HCT116 (cell line): ENCODE measurements at regions not wholly inside any gene's neighbourhood (a gene's known extent, or its start where the extent isn't known, plus 50 kb on each side); places are given as distances from the start of the nearest gene placed in this dataset.

ENCODE experiments used
- ATAC-seq: fragments of 200-7000 bp; cut with Tn5 transposase; 2 replicates; pipeline ENCODE4 v1.9.1; 2020; ENCODE audit warnings: mild to moderate bottlenecking, moderate library complexity
- BruUV-seq: library from RNA; stranded (reverse); fragments of 400-500 nt; replicated peaks from 2 replicates; lab custom pipeline; 2021; lab: Mats Ljungman, UMichigan
- CTCF ChIA-PET: fragments of 300-600 bp; sonication (Branson Sonifier 250); formaldehyde crosslinking; loops from one replicate; lab custom pipeline; 2021; ENCODE audit warnings: antibody characterized with exemption; lab: Charles Lee
- POLR2A ChIA-PET: fragments of 300-600, 350-600 bp; sonication (Branson Sonifier 250); formaldehyde crosslinking; loops from one replicate; lab custom pipeline; 2021; ENCODE audit warnings: antibody characterized with exemption; lab: Charles Lee
- RAD21 ChIA-PET, 2 experiments: fragments of 300-600 bp; sonication (Branson Sonifier 250); formaldehyde crosslinking; loops; one replicate each; lab custom pipeline; 2023; ENCODE audit warnings: low total read pairs in 2 of 2; ENCODE audit not compliant: uncharacterized antibody in 2 of 2, unreplicated experiment in 2 of 2, low non-redundant PET in 1 of 2; lab: Charles Lee
- DNase-seq: peaks from one replicate; pipeline ENCODE4 v3.0.0-alpha.2; 2010; ENCODE audit warnings: low read depth, low spot score
- H2AFZ ChIP-seq: fragments of 200-600 bp; shearing (Covaris generic), sonication (generic); 2 replicates; pipeline ENCODE4 v1.6.1; 2017; ENCODE audit warnings: low read depth, mixed run types, mixed read lengths, antibody characterized with exemption, low read length; ENCODE audit not compliant: poor library complexity, severe bottlenecking
- H3K27ac ChIP-seq: 2 replicates; pipeline ENCODE4 v1.5.1; 2012; ENCODE audit warnings: low read depth, low read length
- H3K27me3 ChIP-seq: fragments of 200-600 bp; sonication (generic); 2 replicates; pipeline ENCODE4 v1.6.1; 2016; ENCODE audit warnings: mixed run types, low read length, mixed read lengths; ENCODE audit not compliant: insufficient read depth
- H3K36me3 ChIP-seq, 2 experiments: fragments of 200-500 bp in 1 of 2; fragments of 200-600 bp in 1 of 2; sonication (Bioruptor generic) in 1 of 2; sonication (generic) in 1 of 2; 2 replicates each; pipeline versions ENCODE4 v1.5.1 to v1.6.1; 2014 to 2016; ENCODE audit warnings: low read length in 2 of 2, inconsistent platforms in 1 of 2, mixed read lengths in 1 of 2, mixed run types in 1 of 2; ENCODE audit not compliant: insufficient read depth in 2 of 2, control insufficient read depth in 1 of 2
- H3K4me1 ChIP-seq, 2 experiments: fragments of 200-600 bp in 1 of 2; sonication (generic) in 1 of 2; 2 replicates each; pipeline versions ENCODE4 v1.5.1 to v1.6.1; 2012 to 2017; ENCODE audit warnings: low read length in 2 of 2, inconsistent platforms in 1 of 2, mild to moderate bottlenecking in 1 of 2, mixed read lengths in 1 of 2, mixed run types in 1 of 2, moderate library complexity in 1 of 2; ENCODE audit not compliant: insufficient read depth in 2 of 2, control insufficient read depth in 1 of 2
- H3K4me2 ChIP-seq: fragments of 200-600 bp; sonication (generic); 2 replicates; pipeline ENCODE4 v1.6.1; 2017; ENCODE audit warnings: mixed run types, low read length, mixed read lengths
- H3K4me3 ChIP-seq, 2 experiments: fragments of 200-600 bp in 1 of 2; sonication (generic) in 1 of 2; replicated peaks in 1 of 2; 2 replicates each; pipeline ENCODE4 v1.5.1; 2011 to 2016; ENCODE audit warnings: low read length in 2 of 2, control low read depth in 1 of 2, low read depth in 1 of 2, mild to moderate bottlenecking in 1 of 2, mixed read lengths in 1 of 2, mixed run types in 1 of 2
- H3K79me2 ChIP-seq: fragments of 200-600 bp; sonication (generic); 2 replicates; pipeline ENCODE4 v1.6.1; 2017; ENCODE audit warnings: mild to moderate bottlenecking, mixed run types, low read length, moderate library complexity, mixed read lengths; ENCODE audit not compliant: insufficient read depth
- H3K9ac ChIP-seq: fragments of 200-600 bp; sonication (generic); 2 replicates; pipeline ENCODE4 v1.6.1; 2016; ENCODE audit warnings: low read length, mixed read lengths
- H3K9me2 ChIP-seq: fragments of 200-600 bp; sonication (generic), shearing (Covaris generic); 2 replicates; pipeline ENCODE4 v1.6.1; 2017; ENCODE audit warnings: mixed run types, mild to moderate bottlenecking, moderate library complexity; ENCODE audit not compliant: insufficient read depth
- H3K9me3 ChIP-seq, 2 experiments: fragments of 200-500 bp in 1 of 2; fragments of 200-600 bp in 1 of 2; sonication (Bioruptor generic) in 1 of 2; sonication (generic) in 1 of 2; 2 replicates each; pipeline ENCODE4 v1.6.1; 2014 to 2017; ENCODE audit warnings: low read length in 2 of 2, mixed read lengths in 2 of 2, inconsistent platforms in 1 of 2, low read depth in 1 of 2, mild to moderate bottlenecking in 1 of 2, mixed run types in 1 of 2, moderate library complexity in 1 of 2; ENCODE audit not compliant: control insufficient read depth in 1 of 2, insufficient read depth in 1 of 2
- H4K20me1 ChIP-seq: fragments of 200-600 bp; sonication (generic), shearing (Covaris generic); 2 replicates; pipeline ENCODE4 v1.6.1; 2017; ENCODE audit warnings: mixed run types, mild to moderate bottlenecking, moderate library complexity; ENCODE audit not compliant: insufficient read depth
- EGR1 ChIP-seq: IDR thresholded peaks from 2 replicates; pipeline ENCODE4 v1.6.1; 2012; ENCODE audit warnings: low read depth
- ELF1 ChIP-seq: IDR thresholded peaks from 2 replicates; pipeline ENCODE4 v1.6.1; 2012; ENCODE audit warnings: low read depth, borderline replicate concordance
- EZH2 ChIP-seq: fragments of 200-600 bp; sonication (generic); IDR thresholded peaks from 2 replicates; pipeline ENCODE4 v1.6.1; 2017; ENCODE audit warnings: antibody characterized with exemption, mixed run types
- EZH2phosphoT487 ChIP-seq: fragments of 200-600 bp; IDR thresholded peaks from 2 replicates; pipeline ENCODE4 v1.6.1; 2018; ENCODE audit warnings: antibody characterized with exemption, borderline replicate concordance
- FOSL1 ChIP-seq: IDR thresholded peaks from 2 replicates; pipeline ENCODE4 v1.6.1; 2012; ENCODE audit warnings: low read depth
- JUND ChIP-seq: IDR thresholded peaks from 2 replicates; pipeline ENCODE4 v1.6.1; 2012
- POLR2A ChIP-seq: IDR thresholded peaks from 2 replicates; pipeline ENCODE4 v1.7.0; 2011; ENCODE audit warnings: borderline replicate concordance; ENCODE audit not compliant: insufficient read depth, insufficient read length; ENCODE audit errors: extremely low read depth
- POLR2AphosphoS5 ChIP-seq: IDR thresholded peaks from 2 replicates; pipeline ENCODE4 v1.6.1; 2011; ENCODE audit warnings: mild to moderate bottlenecking, low read depth, low read length, moderate library complexity
- RAD21 ChIP-seq: IDR thresholded peaks from 2 replicates; pipeline ENCODE4 v1.6.1; 2012; ENCODE audit warnings: low read depth, mild to moderate bottlenecking
- YY1 ChIP-seq: IDR thresholded peaks from 2 replicates; pipeline ENCODE4 v1.6.1; 2011; ENCODE audit warnings: low read length, low read depth, moderate library complexity, mild to moderate bottlenecking; ENCODE audit not compliant: insufficient replicate concordance; ENCODE audit errors: extremely low read depth
- ZBTB33 ChIP-seq: IDR thresholded peaks from 2 replicates; pipeline ENCODE4 v1.6.1; 2011; ENCODE audit warnings: mild to moderate bottlenecking, low read length, moderate library complexity; ENCODE audit not compliant: insufficient replicate concordance; ENCODE audit errors: extremely low read depth
- ZFX ChIP-seq: fragments of 450-650 bp; IDR thresholded peaks from 2 replicates; pipeline ENCODE4 v1.6.1; 2017
- ZNF274 ChIP-seq: fragments of 200-500 bp; sonication (Bioruptor generic); IDR thresholded peaks from 2 replicates; pipeline ENCODE4 v1.6.1; 2014; ENCODE audit warnings: mild to moderate bottlenecking, low read depth, low read length, inconsistent platforms
- intact Hi-C: fragments of 100-400 bp; cut with micrococcal nuclease; formaldehyde crosslinking; loops from 2 replicates; pipeline ENCODE4 v1.10.0; 2022

- Histone ChIP-seq H3K9me3 (peaks cover 0 to 14% of the 10 kb centered on the region in 2 experiments; a peak in 1 of 4 replicates), H2AFZ (no peak overlapping the region), H3K4me3 (no peak overlapping the region), H3K27ac (no peak overlapping the region), H3K36me3 (no peaks in the 10 kb centered on the region), H3K27me3 (no peaks in the 10 kb centered on the region), H3K79me2 (no peaks in the 10 kb centered on the region), H3K9ac (no peak overlapping the region), H3K9me2 (no peaks in the 10 kb centered on the region), H4K20me1 (no peaks in the 10 kb centered on the region), H3K4me1 (no peaks in the 10 kb centered on the region), H3K4me2 (no peak overlapping the region)
- CTCF ChIA-PET, result no interaction called here
- DNase-seq (no peak), ATAC-seq (no peak)
- POLR2A ChIA-PET, result no interaction called here
- RAD21 ChIA-PET, result no interaction called here
- TF ChIP-seq YY1 (no peak), POLR2AphosphoS5 (no peak), EZH2phosphoT487 (no peak), EZH2 (no peak), EGR1 (no peak), POLR2A (no peak), JUND (no peak), ZFX (no peak), ZNF274 (no peak), RAD21 (no peak), FOSL1 (no peak), ZBTB33 (no peak), ELF1 (no peak)
- no TSS peak for BruUV-seq
- intact Hi-C loops, result no loop called here
These were observed 1271.5 kb upstream of the PRMT6 start for GRCh38 chr1:105785021-105785420.
